Spinal cord (tissue), 9 donors: ENCODE measurements at regions not wholly inside any gene's neighbourhood (a gene's known extent, or its start where the extent isn't known, plus 50 kb on each side); places are given as distances from the start of the nearest gene placed in this dataset.

Experiments used
- DNase-seq, 6 donors: peaks; one replicate each; pipeline versions ENCODE4 v3.0.0 to v3.0.0-alpha.2; 2013 to 2015; ENCODE audit warnings: low spot score in 6 of 6, low read depth in 4 of 6
- H3K27ac ChIP-seq: one replicate; pipeline ENCODE4 v1.5.1; 2013; ENCODE audit warnings: low read depth, low read length, control low read depth
- H3K27me3 ChIP-seq: one replicate; pipeline ENCODE4 v1.6.1; 2013; ENCODE audit warnings: low read length; ENCODE audit not compliant: control insufficient read depth, insufficient read depth
- H3K36me3 ChIP-seq: one replicate; pipeline ENCODE4 v1.6.1; 2013; ENCODE audit warnings: low read length; ENCODE audit not compliant: control insufficient read depth, insufficient read depth
- H3K4me1 ChIP-seq: one replicate; pipeline ENCODE4 v1.6.1; 2013; ENCODE audit warnings: low read length; ENCODE audit not compliant: control insufficient read depth, insufficient read depth
- H3K4me3 ChIP-seq: one replicate; pipeline ENCODE4 v1.5.1; 2013; ENCODE audit warnings: low read depth, low read length, control low read depth
- H3K9me3 ChIP-seq: one replicate; pipeline ENCODE4 v1.6.1; 2013; ENCODE audit warnings: low read length; ENCODE audit not compliant: control insufficient read depth, insufficient read depth
- WGBS: methylation state at CpG from one replicate; pipeline ENCODE4 v1.1.5; 2013; ENCODE audit warnings: missing lambda C conversion rate; ENCODE audit not compliant: insufficient coverage; 5-methylcytosine and 5-hydroxymethylcytosine counted together
- donor health status: healthy.

DNA sequence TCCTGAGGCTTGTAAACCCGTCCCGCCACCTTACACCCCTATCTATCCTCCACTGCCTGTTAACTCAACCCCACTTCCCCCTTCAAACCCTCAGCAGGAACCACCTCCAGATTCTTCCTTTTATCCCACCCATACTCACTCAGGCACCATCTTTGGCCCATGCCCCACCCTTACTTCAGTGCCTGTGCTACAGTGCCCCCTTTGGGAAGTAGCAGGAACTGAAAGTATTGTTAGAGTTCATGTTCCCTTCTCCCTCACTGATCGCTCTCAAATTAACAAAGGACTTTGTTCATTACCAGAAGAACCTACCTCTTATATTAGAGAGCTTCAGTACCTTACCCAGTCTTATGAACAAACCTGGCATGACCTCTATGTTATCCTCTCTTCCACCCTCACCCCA, 92.2 kb upstream of the MOCS2 start:
- Histone ChIP-seq H3K27ac (no peak overlapping the region), H3K4me3 (no peak overlapping the region), H3K27me3 (no peaks in the 10 kb centered on the region), H3K4me1 (no peaks in the 10 kb centered on the region), H3K9me3 (no peaks in the 10 kb centered on the region), H3K36me3 (no peaks in the 10 kb centered on the region)
- no peak for DNase-seq
- WGBS = 90% methylated on average over 3 of the region's 3 CpGs

DNA sequence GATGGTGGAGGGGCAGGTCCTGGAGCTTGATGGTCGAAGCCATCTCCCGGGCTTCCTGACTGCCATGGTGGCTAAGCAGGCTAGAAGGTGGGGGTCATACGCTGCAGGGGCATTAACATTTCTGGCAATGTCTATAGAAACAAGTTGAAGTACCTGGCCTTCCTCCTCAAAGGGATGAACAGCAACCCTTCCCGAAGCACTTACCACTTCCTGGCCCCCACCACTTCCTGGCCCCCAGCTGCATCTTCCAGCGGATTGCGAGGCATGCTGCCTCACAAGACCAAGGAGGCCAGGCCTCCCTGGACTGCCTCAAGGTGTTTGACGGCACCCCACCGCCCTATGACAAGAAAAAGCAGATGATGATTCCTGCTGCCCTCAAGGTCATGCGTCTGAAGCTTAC, 97.0 kb upstream of the MOCS2 start:
- DNase-seq = no peak
- Histone ChIP-seq H3K27me3 (no peaks in the 10 kb centered on the region), H3K4me3 (no peak overlapping the region), H3K27ac (no peak overlapping the region), H3K36me3 (no peaks in the 10 kb centered on the region), H3K9me3 (no peaks in the 10 kb centered on the region), H3K4me1 (no peaks in the 10 kb centered on the region)
- 94% methylated on average over 9 of the region's 9 CpGs for WGBS

DNA sequence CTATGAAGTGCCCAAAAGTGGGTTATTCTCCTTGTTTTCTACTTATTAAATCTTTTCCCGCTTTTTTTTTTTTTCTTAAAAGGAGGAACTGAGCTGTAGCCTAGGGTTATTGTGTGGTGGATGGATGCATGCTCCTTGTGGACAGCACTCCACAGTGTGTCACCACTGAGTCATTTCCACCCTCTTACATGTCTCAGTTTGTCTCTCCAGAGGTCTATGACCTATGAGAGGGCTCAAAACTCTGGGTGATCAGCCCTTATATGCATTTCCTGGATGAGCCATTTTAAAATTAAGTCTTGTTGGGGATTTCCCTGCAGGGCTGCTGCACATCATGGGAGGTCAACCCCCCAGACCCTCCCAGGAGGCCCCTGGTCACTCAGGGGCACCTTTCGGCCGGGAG, 102.2 kb upstream of the MOCS2 start:
- Histone ChIP-seq H3K9me3 (no peaks in the 10 kb centered on the region), H3K36me3 (no peaks in the 10 kb centered on the region), H3K27ac (no peak overlapping the region), H3K27me3 (no peaks in the 10 kb centered on the region), H3K4me3 (no peak overlapping the region), H3K4me1 (no peaks in the 10 kb centered on the region)
- DNase-seq = no peak
- WGBS = no CpG with 5 or more reads among the region's 3 CpGs

DNA sequence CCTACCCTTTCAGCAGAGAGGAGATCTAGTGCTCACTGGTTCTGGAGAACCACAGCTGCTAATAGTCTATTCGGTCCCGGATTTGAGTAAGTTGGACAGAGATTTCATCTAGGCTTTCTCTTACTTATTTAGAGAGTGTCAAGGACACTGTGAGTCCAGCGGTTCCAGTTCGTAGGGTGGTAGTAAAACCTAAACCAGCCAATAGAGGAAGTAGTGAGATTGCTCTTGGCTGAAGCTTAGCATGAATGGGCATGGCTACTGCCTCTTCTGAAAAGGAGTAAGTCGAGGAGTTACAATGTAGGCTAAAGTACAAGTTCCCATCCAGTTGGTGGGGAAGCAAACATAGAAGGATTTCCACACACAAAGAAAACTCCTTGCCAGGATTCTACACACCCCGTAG, 109.6 kb upstream of the MOCS2 start:
- H3K4me3 ChIP-seq = no peak overlapping the region
- H3K27ac ChIP-seq = no peak overlapping the region
- no peaks in the 10 kb centered on the region for H3K9me3 ChIP-seq
- no peaks in the 10 kb centered on the region for H3K36me3 ChIP-seq
- H3K4me1 ChIP-seq = no peaks in the 10 kb centered on the region
- WGBS = 100% methylated on average over 2 of the region's 6 CpGs
- no peak for DNase-seq
- H3K27me3 ChIP-seq = no peaks in the 10 kb centered on the region

DNA sequence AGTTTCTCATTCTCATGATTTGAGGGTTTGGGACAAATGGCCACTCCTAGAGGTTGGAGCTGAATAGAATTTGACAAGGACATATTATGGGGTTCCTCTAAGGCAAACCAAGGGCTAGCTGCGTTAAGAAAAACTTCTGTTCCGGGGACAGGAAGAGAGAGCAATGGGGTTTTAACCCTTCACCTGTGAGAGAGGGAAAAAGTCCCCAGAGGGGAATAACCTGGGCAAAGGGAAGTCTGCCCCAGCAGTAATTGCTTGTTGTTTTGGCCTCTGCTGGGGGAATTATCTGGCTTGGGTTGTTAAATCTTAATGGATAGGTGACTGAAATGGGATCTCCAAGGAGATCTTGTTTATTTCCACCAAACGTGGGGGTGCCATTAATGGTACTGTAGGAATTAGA, 110.1 kb upstream of the MOCS2 start:
- H3K4me3 ChIP-seq = no peak overlapping the region
- H3K27ac ChIP-seq = no peak overlapping the region
- no peaks in the 10 kb centered on the region for H3K36me3 ChIP-seq
- no peaks in the 10 kb centered on the region for H3K4me1 ChIP-seq
- no peaks in the 10 kb centered on the region for H3K27me3 ChIP-seq
- no peaks in the 10 kb centered on the region for H3K9me3 ChIP-seq
- DNase-seq = no peak
- WGBS = 100% methylated on average over 2 of the region's 3 CpGs

DNA sequence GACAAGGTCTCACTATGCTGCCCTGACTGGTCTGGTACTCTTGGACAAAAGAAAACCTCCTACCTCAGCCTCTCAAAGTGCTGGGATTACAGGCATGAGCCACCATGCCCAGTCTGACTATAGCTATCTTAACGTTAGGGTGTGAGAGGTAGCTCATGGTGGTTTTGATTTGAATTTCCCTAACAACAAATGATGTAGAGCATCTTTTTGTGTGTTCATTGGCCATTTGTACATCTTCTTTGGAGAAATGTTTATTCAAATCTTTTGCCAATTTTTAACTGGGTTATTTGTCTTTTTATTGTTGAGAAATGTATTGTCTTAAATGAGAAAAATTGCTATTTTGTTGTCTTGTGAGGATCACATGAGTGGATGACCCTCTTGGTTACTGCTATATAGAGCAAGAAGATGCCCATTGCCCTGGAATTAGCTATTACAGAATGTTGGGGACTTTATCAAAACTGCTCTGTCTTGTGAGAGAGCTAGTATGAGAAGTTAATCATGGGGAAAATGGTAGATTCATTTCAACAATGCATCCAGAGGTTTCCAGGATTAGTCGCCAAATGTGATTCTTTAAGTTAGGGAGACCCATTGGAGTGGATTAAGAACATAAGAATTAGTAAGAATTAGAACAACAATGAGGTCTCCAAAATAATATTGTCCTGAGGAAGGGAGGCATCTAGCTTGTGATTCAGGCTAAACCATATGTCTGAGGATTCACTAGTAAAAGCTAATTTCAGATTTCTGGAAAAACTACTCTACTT, 124.3 kb upstream of the MOCS2 start:
- WGBS = no CpG with 5 or more reads among the region's 2 CpGs
- no peaks in the 10 kb centered on the region for H3K4me1 ChIP-seq

DNA sequence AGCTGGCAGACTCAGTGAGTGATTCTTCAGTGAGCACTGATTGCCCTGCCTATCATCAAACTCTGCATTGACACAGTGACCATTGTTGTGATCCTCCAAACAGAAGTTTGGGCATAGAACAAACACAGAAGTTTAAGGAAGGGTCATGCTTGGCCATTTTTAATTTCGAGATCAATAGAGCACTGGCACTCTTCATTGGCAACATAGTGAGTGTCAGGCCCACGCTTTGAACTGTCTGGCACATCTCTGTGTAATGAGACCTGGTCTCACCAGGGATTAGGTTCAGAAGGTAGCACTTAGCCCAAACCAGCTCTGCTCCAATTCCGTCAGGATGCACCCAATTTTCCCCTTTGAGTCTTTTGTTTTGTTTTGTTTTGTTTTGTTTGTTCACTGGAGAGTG, 127.1 kb upstream of the MOCS2 start:
- H3K27me3 ChIP-seq = no peaks in the 10 kb centered on the region
- H3K4me1 ChIP-seq = no peaks in the 10 kb centered on the region
- no peak overlapping the region for H3K27ac ChIP-seq
- no peak overlapping the region for H3K4me3 ChIP-seq
- WGBS = 83% methylated on average over 2 of the region's 3 CpGs
- H3K9me3 ChIP-seq = no peaks in the 10 kb centered on the region
- H3K36me3 ChIP-seq = no peaks in the 10 kb centered on the region
- no peak for DNase-seq

More for the DNA sequence above, 124.3 kb upstream of the MOCS2 start:
- DNase-seq = no peak
- no peak overlapping the region for H3K27ac ChIP-seq
- H3K27me3 ChIP-seq = no peaks in the 10 kb centered on the region
- no peak overlapping the region for H3K4me3 ChIP-seq
- H3K36me3 ChIP-seq = no peaks in the 10 kb centered on the region
- no peaks in the 10 kb centered on the region for H3K9me3 ChIP-seq

DNA sequence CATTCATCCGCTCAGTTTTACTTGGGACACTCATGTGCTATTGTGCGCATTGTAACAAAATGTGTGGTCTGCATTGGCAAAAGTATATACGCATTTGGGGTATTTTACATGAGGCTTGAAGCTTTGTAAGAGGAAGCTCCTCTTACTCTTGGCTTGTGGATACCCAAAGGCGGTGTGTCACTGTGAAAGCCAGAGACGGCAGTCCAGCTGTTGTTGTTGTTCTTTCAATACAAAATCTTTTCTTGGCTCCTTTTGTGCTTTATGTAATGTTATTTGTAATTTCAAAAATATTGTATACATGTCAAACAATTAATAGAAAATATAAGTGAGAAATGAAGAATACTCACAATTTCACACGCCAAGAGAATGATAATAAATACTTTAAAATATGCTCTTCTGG, 128.3 kb upstream of the MOCS2 start:
- Histone ChIP-seq H3K27me3 (no peaks in the 10 kb centered on the region), H3K36me3 (no peaks in the 10 kb centered on the region), H3K27ac (no peak overlapping the region), H3K9me3 (no peaks in the 10 kb centered on the region), H3K4me3 (no peak overlapping the region), H3K4me1 (no peaks in the 10 kb centered on the region)
- no peak for DNase-seq
- 83% methylated on average over 1 of the region's 6 CpGs for WGBS

DNA sequence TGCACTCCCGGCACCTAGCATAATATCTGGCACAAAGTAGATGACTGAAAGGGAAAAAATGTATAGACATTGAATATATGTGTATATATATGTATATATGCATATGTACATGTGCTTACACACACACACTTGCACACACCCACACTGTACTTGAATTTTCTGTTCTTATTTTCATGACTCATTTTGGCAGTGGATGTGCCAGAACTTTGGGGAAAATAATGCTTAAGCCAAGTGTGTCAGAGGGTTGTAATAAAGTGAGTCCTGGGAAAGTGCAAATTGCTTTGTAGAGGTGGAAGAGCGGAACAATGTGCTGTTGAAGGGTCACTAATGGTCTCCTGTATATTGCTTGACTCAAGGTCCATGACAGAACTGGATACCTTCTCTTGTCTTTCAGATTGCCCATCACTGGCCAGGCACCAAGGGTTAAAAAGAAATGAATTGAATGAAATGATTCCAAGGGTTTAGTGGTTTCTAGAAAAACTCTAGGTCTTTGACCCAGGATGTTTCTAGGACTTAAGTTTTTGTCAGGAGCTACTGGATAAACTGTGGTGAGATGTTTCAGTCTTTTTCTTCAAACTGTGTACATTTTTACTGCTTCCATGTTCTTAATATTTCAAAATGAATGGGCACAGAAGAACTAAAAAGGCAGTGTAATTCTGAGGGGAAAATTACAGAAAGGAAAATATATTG, 129.9 kb upstream of the MOCS2 start:
- Histone ChIP-seq H3K27ac (no peak overlapping the region), H3K36me3 (no peaks in the 10 kb centered on the region), H3K4me3 (no peak overlapping the region), H3K4me1 (no peaks in the 10 kb centered on the region), H3K9me3 (no peaks in the 10 kb centered on the region), H3K27me3 (no peaks in the 10 kb centered on the region)
- WGBS = 91% methylated on average over 1 of the region's 2 CpGs
- no peak for DNase-seq

DNA sequence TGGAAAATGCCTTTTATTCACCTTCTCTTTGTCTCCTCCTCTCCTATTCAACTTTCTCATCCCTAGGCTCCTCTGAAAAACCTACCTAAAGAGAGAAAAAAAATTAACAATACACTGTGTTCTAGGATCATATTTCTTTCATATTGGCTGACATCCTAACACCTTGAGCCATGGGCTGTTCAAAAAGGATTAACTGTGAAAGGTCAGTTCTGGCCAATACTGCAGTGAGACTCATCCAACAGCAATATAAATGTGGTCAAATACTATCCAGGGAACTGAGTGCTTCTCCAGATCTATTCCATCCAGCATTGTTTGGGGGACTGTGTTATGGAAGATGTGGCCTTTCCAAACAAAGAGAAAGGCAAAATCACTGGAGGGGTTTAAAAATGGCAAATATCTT, 131.1 kb upstream of the MOCS2 start:
- Histone ChIP-seq H3K27ac (no peak overlapping the region), H3K36me3 (no peaks in the 10 kb centered on the region), H3K4me3 (no peak overlapping the region), H3K9me3 (no peaks in the 10 kb centered on the region), H3K27me3 (no peaks in the 10 kb centered on the region), H3K4me1 (no peaks in the 10 kb centered on the region)
- no peak for DNase-seq
